Caco-2 (cell line): ENCODE measurements at regions not wholly inside any gene's neighbourhood (a gene's known extent, or its start where the extent isn't known, plus 50 kb on each side); places are given as distances from the start of the nearest gene placed in this dataset.

Source experiments
- BruUV-seq: library from RNA; stranded (reverse); fragments of 400-500 nt; replicated peaks from 2 replicates; lab custom pipeline; 2021; lab: Mats Ljungman, UMichigan
- CTCF ChIA-PET: fragments of 300-600 bp; sonication (Branson Sonifier 250); formaldehyde crosslinking; loops from one replicate; lab custom pipeline; 2022; ENCODE audit warnings: antibody characterized with exemption; lab: Charles Lee
- POLR2A ChIA-PET: fragments of 300-600 bp; sonication (Branson Sonifier 250); formaldehyde crosslinking; loops from one replicate; lab custom pipeline; 2022; ENCODE audit warnings: antibody characterized with exemption; lab: Charles Lee
- DNase-seq, 2 experiments: peaks; one replicate each; pipeline versions ENCODE4 v3.0.0 to v3.0.0-alpha.2; 2020 to 2022
- H3K27me3 ChIP-seq: replicated peaks from 2 replicates; pipeline ENCODE4 v1.6.0; 2011; ENCODE audit warnings: low read length; ENCODE audit not compliant: control insufficient read depth, insufficient read depth
- H3K36me3 ChIP-seq: 2 replicates; pipeline ENCODE4 v1.5.1; 2011; ENCODE audit warnings: low read length; ENCODE audit not compliant: control insufficient read depth, insufficient read depth
- H3K4me1 ChIP-seq: fragments of 250-450 bp; sonication (Bioruptor Pico); 2 replicates; pipeline ENCODE4 v1.5.1; 2020; ENCODE audit warnings: mild to moderate bottlenecking
- H3K4me3 ChIP-seq: 2 replicates; pipeline ENCODE4 v1.5.1; 2011; ENCODE audit warnings: low read depth, mild to moderate bottlenecking, control low read depth, low read length
- H3K9me3 ChIP-seq: fragments of 250-450 bp; sonication (Bioruptor Pico); 2 replicates; pipeline ENCODE4 v1.5.1; 2020; ENCODE audit warnings: mild to moderate bottlenecking, moderate library complexity
- H3K27ac Mint-ChIP-seq: one replicate; pipeline ENCODE4 v1.8.0; 2022; ENCODE audit warnings: mixed read lengths; ENCODE audit not compliant: unreplicated experiment
- H3K27me3 Mint-ChIP-seq: one replicate; pipeline ENCODE4 v1.8.0; 2022; ENCODE audit warnings: mixed read lengths; ENCODE audit not compliant: insufficient read depth, unreplicated experiment
- H3K36me3 Mint-ChIP-seq: one replicate; pipeline ENCODE4 v1.8.0; 2022; ENCODE audit warnings: mild to moderate bottlenecking, mixed read lengths; ENCODE audit not compliant: insufficient read depth, unreplicated experiment
- H3K4me1 Mint-ChIP-seq: one replicate; pipeline ENCODE4 v1.8.0; 2022; ENCODE audit warnings: low read depth, mixed read lengths; ENCODE audit not compliant: unreplicated experiment
- H3K4me3 Mint-ChIP-seq: one replicate; pipeline ENCODE4 v1.8.0; 2022; ENCODE audit warnings: mild to moderate bottlenecking, moderate library complexity, mixed read lengths; ENCODE audit not compliant: unreplicated experiment
- H3K9me3 Mint-ChIP-seq: one replicate; pipeline ENCODE4 v1.8.0; 2022; ENCODE audit warnings: mixed read lengths; ENCODE audit not compliant: unreplicated experiment
- intact Hi-C: fragments of 100-400 bp; cut with micrococcal nuclease; formaldehyde crosslinking; loops from one replicate; pipeline ENCODE4 v1.10.0; 2022; ENCODE audit not compliant: unreplicated experiment
- TF ChIP-seq, protein P1 (sequence below), 2 experiments: fragments of 200-600 bp in 1 of 2; IDR thresholded peaks; 1 replicate in 1 of 2; 2 replicates in 1 of 2; pipeline versions ENCODE4 v1.5.1 to v1.8.0; 2011 to 2022; ENCODE audit warnings: antibody characterized with exemption in 1 of 2, control low read depth in 1 of 2, inconsistent platforms in 1 of 2, low read depth in 1 of 2, low read length in 1 of 2, mild to moderate bottlenecking in 1 of 2, moderate library complexity in 1 of 2; ENCODE audit not compliant: insufficient read depth in 1 of 2, severe bottlenecking in 1 of 2, unreplicated experiment in 1 of 2

- TF ChIP-seq, protein P1, sequence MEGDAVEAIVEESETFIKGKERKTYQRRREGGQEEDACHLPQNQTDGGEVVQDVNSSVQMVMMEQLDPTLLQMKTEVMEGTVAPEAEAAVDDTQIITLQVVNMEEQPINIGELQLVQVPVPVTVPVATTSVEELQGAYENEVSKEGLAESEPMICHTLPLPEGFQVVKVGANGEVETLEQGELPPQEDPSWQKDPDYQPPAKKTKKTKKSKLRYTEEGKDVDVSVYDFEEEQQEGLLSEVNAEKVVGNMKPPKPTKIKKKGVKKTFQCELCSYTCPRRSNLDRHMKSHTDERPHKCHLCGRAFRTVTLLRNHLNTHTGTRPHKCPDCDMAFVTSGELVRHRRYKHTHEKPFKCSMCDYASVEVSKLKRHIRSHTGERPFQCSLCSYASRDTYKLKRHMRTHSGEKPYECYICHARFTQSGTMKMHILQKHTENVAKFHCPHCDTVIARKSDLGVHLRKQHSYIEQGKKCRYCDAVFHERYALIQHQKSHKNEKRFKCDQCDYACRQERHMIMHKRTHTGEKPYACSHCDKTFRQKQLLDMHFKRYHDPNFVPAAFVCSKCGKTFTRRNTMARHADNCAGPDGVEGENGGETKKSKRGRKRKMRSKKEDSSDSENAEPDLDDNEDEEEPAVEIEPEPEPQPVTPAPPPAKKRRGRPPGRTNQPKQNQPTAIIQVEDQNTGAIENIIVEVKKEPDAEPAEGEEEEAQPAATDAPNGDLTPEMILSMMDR (IDR thresholded peaks at IDR 0.05; ENCODE audit: insufficient read depth in 1 of 2, low read depth in 1 of 2, low read length in 1 of 2, severe bottlenecking in 1 of 2, unreplicated experiment in 1 of 2), result no peak
- no peaks in the 10 kb centered on the region for H3K4me1 ChIP-seq
- no peaks in the 10 kb centered on the region for H3K9me3 Mint-ChIP-seq
- intact Hi-C loops, result no loop called here
- DNase-seq, result no peak
- CTCF ChIA-PET, result no interaction called here
- H3K4me3 ChIP-seq, result no peak overlapping the region
- H3K27ac Mint-ChIP-seq, result no peak overlapping the region
- H3K36me3 Mint-ChIP-seq, result no peaks in the 10 kb centered on the region
- no peaks in the 10 kb centered on the region for H3K9me3 ChIP-seq
- no peaks in the 10 kb centered on the region for H3K27me3 ChIP-seq
- H3K36me3 ChIP-seq, result no peaks in the 10 kb centered on the region
- BruUV-seq, result no TSS peak
- H3K27me3 Mint-ChIP-seq, result no peaks in the 10 kb centered on the region
- H3K4me3 Mint-ChIP-seq, result no peak overlapping the region
- POLR2A ChIA-PET, result no interaction called here
- H3K4me1 Mint-ChIP-seq, result no peaks in the 10 kb centered on the region
Measured at GRCh38 chr14:22456421-22456820, 132.6 kb downstream of the DAD1 start.

DNA sequence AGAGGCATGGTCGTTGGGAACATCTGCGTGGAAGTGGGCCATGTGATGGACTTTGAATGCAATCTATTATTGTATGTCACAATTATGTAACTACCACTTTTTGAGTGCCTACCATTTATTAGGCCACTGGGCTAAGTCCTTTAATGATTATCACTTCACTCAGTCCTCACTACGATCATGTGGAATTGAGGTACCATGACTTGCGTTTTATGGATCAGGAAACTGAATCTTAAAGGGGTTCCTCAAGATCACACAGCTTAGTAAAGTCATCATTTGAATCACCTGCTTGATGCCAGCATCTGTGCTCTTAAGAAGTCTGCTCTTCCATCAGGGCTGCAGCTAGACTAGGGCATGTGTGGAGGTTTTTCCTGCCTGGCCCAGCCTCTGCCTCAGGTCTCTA lies 136.7 kb downstream of the DAD1 start:
- Mint-ChIP-seq H3K27ac (no peak overlapping the region), H3K9me3 (no peaks in the 10 kb centered on the region), H3K27me3 (no peaks in the 10 kb centered on the region), H3K36me3 (no peaks in the 10 kb centered on the region), H3K4me1 (no peaks in the 10 kb centered on the region), H3K4me3 (no peak overlapping the region)
- Histone ChIP-seq H3K27me3 (no peaks in the 10 kb centered on the region; the same call in 1 of the 2 replicates), H3K4me3 (no peak overlapping the region), H3K36me3 (no peaks in the 10 kb centered on the region), H3K4me1 (peaks cover 5% of the 10 kb centered on the region), H3K9me3 (no peaks in the 10 kb centered on the region)
- no TSS peak for BruUV-seq
- ChIA-PET CTCF (interaction anchor here (1.5 kb wide), 1 partner anchor 19 kb away, joined by 4 read pairs; no protein-coding TSS in a partner anchor), POLR2A (no interaction called here)
- TF ChIP-seq, protein P1 (IDR thresholded peaks at IDR 0.05; ENCODE audit: insufficient read depth in 1 of 2, low read depth in 1 of 2, low read length in 1 of 2, severe bottlenecking in 1 of 2, unreplicated experiment in 1 of 2), result no peak
- DNase-seq, result no peak
- intact Hi-C loops, result no loop called here

- Mint-ChIP-seq H3K4me1 (no peaks in the 10 kb centered on the region), H3K4me3 (no peak overlapping the region), H3K27me3 (no peaks in the 10 kb centered on the region), H3K27ac (no peak overlapping the region), H3K36me3 (no peaks in the 10 kb centered on the region), H3K9me3 (no peaks in the 10 kb centered on the region)
- ChIA-PET POLR2A (no interaction called here), CTCF (no interaction called here)
- DNase-seq, result no peak
- intact Hi-C loops, result no loop called here
- no peak overlapping the region for H3K4me3 ChIP-seq
- peaks cover 5% of the 10 kb centered on the region for H3K4me1 ChIP-seq
- BruUV-seq, result no TSS peak
- H3K36me3 ChIP-seq, result no peaks in the 10 kb centered on the region
- no peaks in the 10 kb centered on the region; the same call in 1 of the 2 replicates for H3K27me3 ChIP-seq
- no peaks in the 10 kb centered on the region for H3K9me3 ChIP-seq
- TF ChIP-seq, protein P1 (IDR thresholded peaks at IDR 0.05; ENCODE audit: insufficient read depth in 1 of 2, low read depth in 1 of 2, low read length in 1 of 2, severe bottlenecking in 1 of 2, unreplicated experiment in 1 of 2), result no peak
Measured at GRCh38 chr14:22450266-22450665, 138.8 kb downstream of the DAD1 start.
